Sigmoid colon (tissue), 6 donors: ENCODE measurements at regions not wholly inside any gene's neighbourhood (a gene's known extent, or its start where the extent isn't known, plus 50 kb on each side); places are given as distances from the start of the nearest gene placed in this dataset.

Experiments
- DNase-seq: peaks from one replicate; pipeline ENCODE4 v3.0.0-alpha.2; 2019
- H3K27ac ChIP-seq, 4 donors: fragments of 200-600 bp; sonication (generic); one replicate each; pipeline ENCODE4 v1.5.1; 2016 to 2019; ENCODE audit warnings: mild to moderate bottlenecking in 1 of 4
- H3K27me3 ChIP-seq, 3 donors: fragments of 200-600 bp; sonication (generic); one replicate each; pipeline ENCODE4 v1.5.1; 2019; ENCODE audit warnings: mild to moderate bottlenecking in 1 of 3
- H3K36me3 ChIP-seq, 4 donors: fragments of 200-600 bp; sonication (generic); one replicate each; pipeline ENCODE4 v1.5.1; 2016 to 2019
- H3K4me1 ChIP-seq, 4 donors: fragments of 200-600 bp; sonication (generic); one replicate each; pipeline ENCODE4 v1.5.1; 2017 to 2019
- H3K4me3 ChIP-seq, 4 donors: fragments of 200-600 bp; sonication (generic); one replicate each; pipeline ENCODE4 v1.5.1; 2017 to 2019; ENCODE audit warnings: mild to moderate bottlenecking in 2 of 4, moderate library complexity in 1 of 4
- H3K9me3 ChIP-seq, 4 donors: fragments of 200-600 bp in 3 of 4; sonication (generic) in 3 of 4; one replicate each; pipeline versions ENCODE4 v1.5.1 to v1.6.1; 2013 to 2019
- EP300 ChIP-seq, 4 donors: sonication (generic); formaldehyde crosslinking; IDR thresholded peaks; one replicate each; pipeline ENCODE4 v1.6.1; 2017; ENCODE audit warnings: antibody characterized with exemption in 4 of 4
- POLR2A ChIP-seq, 2 donors: fragments of 450-650 bp; IDR thresholded peaks; one replicate each; pipeline ENCODE4 v1.6.1; 2016; ENCODE audit warnings: antibody characterized with exemption in 2 of 2, mild to moderate bottlenecking in 2 of 2, moderate library complexity in 2 of 2
- POLR2AphosphoS5 ChIP-seq, 4 donors: sonication (generic); formaldehyde crosslinking; IDR thresholded peaks; one replicate each; pipeline ENCODE4 v1.6.1; 2017; ENCODE audit warnings: antibody characterized with exemption in 4 of 4
- WGBS, 2 donors: extraction: QIAGEN DNeasy Blood & Tissue Kit; methylation state at CpG; one replicate each; pipeline ENCODE4 v1.1.7; 2013; 5-methylcytosine and 5-hydroxymethylcytosine counted together
- intact Hi-C: fragments of 100-400 bp; cut with DNase I; formaldehyde crosslinking; loops from one replicate; pipeline ENCODE4 v1.15.1; 2023
- TF ChIP-seq, protein P1 (sequence below), 4 experiments: fragments of 450-650 bp in 3 of 4; fragments of 200-600 bp in 1 of 4; IDR thresholded peaks; one replicate each; pipeline ENCODE4 v1.5.1; 2016 to 2019; ENCODE audit warnings: antibody characterized with exemption in 4 of 4, mild to moderate bottlenecking in 3 of 4, moderate library complexity in 2 of 4
- donor health status: healthy with polysubstance abuse.
- donor health status: healthy.

DNA sequence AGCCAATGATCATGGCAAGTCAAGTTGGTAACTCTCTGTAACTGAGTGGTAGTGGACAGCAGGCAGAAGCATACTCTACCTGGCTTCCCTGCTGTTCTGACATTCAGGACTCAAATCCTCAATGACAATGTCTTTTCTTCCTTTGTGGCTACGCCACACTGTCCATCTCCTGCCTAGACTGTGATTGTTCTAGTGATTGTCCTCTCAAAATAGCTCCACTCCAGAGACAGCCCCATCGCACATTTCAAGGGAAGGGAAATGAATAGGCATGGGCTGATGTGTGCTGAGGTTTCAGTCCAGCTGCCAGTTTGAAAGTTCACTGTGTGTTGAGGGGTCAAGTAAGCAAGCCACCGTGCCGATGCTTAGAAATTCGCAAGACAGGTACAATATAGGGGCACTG lies 227.0 kb upstream of the WWC1 start:
- TF ChIP-seq POLR2AphosphoS5 (IDR thresholded peaks at IDR 0.05), result no peak
- no peak for TF ChIP-seq POLR2A (IDR thresholded peaks at IDR 0.05)
- TF ChIP-seq, protein P1, sequence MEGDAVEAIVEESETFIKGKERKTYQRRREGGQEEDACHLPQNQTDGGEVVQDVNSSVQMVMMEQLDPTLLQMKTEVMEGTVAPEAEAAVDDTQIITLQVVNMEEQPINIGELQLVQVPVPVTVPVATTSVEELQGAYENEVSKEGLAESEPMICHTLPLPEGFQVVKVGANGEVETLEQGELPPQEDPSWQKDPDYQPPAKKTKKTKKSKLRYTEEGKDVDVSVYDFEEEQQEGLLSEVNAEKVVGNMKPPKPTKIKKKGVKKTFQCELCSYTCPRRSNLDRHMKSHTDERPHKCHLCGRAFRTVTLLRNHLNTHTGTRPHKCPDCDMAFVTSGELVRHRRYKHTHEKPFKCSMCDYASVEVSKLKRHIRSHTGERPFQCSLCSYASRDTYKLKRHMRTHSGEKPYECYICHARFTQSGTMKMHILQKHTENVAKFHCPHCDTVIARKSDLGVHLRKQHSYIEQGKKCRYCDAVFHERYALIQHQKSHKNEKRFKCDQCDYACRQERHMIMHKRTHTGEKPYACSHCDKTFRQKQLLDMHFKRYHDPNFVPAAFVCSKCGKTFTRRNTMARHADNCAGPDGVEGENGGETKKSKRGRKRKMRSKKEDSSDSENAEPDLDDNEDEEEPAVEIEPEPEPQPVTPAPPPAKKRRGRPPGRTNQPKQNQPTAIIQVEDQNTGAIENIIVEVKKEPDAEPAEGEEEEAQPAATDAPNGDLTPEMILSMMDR (IDR thresholded peaks at IDR 0.05), result no peak
- TF ChIP-seq EP300 (IDR thresholded peaks at IDR 0.05), result no peak
- intact Hi-C loops, result no loop called here
- no peaks in the 10 kb centered on the region for H3K4me1 ChIP-seq
- no peaks in the 10 kb centered on the region for H3K27me3 ChIP-seq
- H3K27ac ChIP-seq, result no peak overlapping the region
- no peaks in the 10 kb centered on the region for H3K9me3 ChIP-seq
- no peak for DNase-seq
- H3K36me3 ChIP-seq, result no peaks in the 10 kb centered on the region
- no peak overlapping the region for H3K4me3 ChIP-seq
- WGBS, 2 donors, result 78 to 92% methylated on average over 5 of the region's 5 CpGs

DNA sequence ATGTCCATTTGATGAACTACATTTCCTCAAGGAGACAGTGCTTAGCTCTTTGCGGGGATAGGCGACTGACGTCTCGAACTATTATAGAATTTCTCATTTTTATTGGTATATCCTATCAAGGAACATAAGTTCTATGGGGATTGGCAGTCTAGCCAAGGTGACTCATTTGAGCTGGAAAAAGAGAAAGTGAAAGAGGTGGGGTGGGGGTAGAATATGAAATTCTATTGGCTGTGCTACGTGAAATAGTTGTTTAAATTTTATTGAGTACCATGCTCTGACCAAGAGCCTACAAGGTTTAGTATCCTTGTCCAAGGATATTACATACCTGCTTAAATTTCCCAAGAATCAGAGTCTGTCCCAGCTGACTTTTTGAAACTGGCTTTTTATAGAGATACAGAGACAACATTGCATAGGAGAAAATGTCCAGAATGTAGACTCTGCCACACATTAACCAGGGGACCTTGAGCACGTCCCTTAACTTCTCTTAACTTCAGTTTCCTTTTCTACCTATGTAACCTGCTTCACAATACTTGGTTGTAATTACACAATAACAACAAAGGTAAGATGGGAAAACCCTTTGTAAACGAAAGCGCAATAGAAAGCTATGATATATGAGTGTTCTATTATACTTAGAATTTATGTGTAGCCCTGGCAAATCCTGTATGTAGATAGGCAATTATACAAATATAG lies 226.4 kb upstream of the WWC1 start:
- WGBS, 2 donors, result 50 to 74% methylated on average over 8 of the region's 8 CpGs
- no peak for TF ChIP-seq EP300 (IDR thresholded peaks at IDR 0.05)
- TF ChIP-seq, protein P1 (IDR thresholded peaks at IDR 0.05), result no peak
- TF ChIP-seq POLR2AphosphoS5 (IDR thresholded peaks at IDR 0.05), result no peak
- no peak for TF ChIP-seq POLR2A (IDR thresholded peaks at IDR 0.05)
- intact Hi-C loops, result no loop called here
- H3K4me3 ChIP-seq, result no peak overlapping the region
- no peaks in the 10 kb centered on the region for H3K36me3 ChIP-seq
- H3K27me3 ChIP-seq, result no peaks in the 10 kb centered on the region
- DNase-seq, result no peak
- H3K27ac ChIP-seq, result no peak overlapping the region
- H3K4me1 ChIP-seq, result no peaks in the 10 kb centered on the region
- H3K9me3 ChIP-seq, result no peaks in the 10 kb centered on the region

DNA sequence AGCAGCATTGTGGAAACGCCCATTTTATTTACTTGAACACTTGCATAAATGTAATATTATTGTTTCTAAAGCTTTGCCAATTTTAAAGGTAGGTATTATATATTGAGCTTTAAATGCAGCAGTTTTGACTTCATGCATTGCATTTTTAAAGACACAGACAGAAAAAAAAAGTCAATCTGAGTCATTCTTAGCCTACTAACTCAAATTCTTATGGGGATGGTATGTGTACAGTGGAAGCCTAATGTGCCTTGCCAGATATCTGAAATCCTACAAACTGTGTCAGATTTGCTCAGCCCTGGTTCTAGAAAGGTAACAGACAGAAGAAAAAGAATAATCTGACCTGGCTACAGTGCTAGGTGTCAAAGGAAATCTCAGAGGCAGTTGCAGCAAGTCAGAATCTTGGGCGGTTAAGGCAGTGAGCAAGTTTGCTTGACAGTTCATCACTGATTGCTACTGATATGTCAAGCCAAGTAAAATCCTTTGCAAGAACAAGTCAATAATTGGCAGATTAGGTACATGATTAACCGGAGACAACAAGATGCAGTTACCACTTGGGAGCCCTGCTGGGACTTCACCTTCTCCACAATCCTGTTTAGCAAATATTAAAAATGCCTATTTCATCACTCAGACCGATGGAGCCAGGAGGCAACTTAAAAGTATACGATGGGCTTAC lies 224.8 kb upstream of the WWC1 start:
- intact Hi-C loops, result no loop called here
- no peaks in the 10 kb centered on the region for H3K27me3 ChIP-seq
- H3K4me3 ChIP-seq, result no peak overlapping the region
- WGBS, 2 donors, result 81% methylated on average over 5 of the region's 5 CpGs
- no peak for DNase-seq
- H3K4me1 ChIP-seq, result no peaks in the 10 kb centered on the region
- H3K9me3 ChIP-seq, result no peaks in the 10 kb centered on the region
- no peaks in the 10 kb centered on the region for H3K36me3 ChIP-seq
- no peak overlapping the region for H3K27ac ChIP-seq
- no peak for TF ChIP-seq EP300 (IDR thresholded peaks at IDR 0.05)
- TF ChIP-seq, protein P1 (IDR thresholded peaks at IDR 0.05), result no peak

DNA sequence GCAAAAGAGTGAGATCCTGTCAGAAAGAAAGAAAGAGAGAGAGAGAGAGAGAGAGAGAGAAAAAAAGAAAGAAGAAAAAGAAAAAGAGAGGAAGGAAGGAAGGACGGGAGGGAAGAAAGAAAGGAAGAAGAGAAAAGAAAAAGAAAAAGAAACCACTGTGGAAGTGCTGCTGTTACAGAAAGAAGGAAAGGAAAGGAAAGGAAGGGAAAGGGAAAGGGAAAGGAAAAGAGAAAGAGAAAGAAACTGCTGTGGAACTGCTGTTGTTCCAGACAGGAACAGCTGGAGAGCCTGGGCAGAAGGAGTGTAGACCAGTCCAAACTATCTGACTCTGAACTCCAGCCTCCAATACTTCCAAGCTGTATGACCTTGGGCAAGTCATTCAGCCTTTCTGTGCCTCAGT lies 220.7 kb upstream of the WWC1 start:
- 35 to 76% methylated on average over 1 of the region's 1 CpG for WGBS, 2 donors
- intact Hi-C loops, result no loop called here
- peaks cover 0 to 2% (median under 1%) of the 10 kb centered on the region in 4 donors for H3K4me1 ChIP-seq
- no peaks in the 10 kb centered on the region for H3K27me3 ChIP-seq
- no peak overlapping the region for H3K27ac ChIP-seq
- no peak overlapping the region for H3K4me3 ChIP-seq
- H3K36me3 ChIP-seq, result no peaks in the 10 kb centered on the region
- no peak for TF ChIP-seq POLR2AphosphoS5 (IDR thresholded peaks at IDR 0.05)
- TF ChIP-seq, protein P1 (IDR thresholded peaks at IDR 0.05), result no peak
- TF ChIP-seq EP300 (IDR thresholded peaks at IDR 0.05), result no peak
- no peaks in the 10 kb centered on the region for H3K9me3 ChIP-seq
- DNase-seq, result no peak
